ENCODE measurements at regions not wholly inside any gene's neighbourhood (a gene's known extent, or its start where the extent isn't known, plus 50 kb on each side); places are given as distances from the start of the nearest gene placed in this dataset.

GRCh38 chr12:105741786-105742566 lies 396.8 kb downstream of the NUAK1 start:
- DNase-seq (ENCODE audit: low read depth): no peak
- in situ Hi-C loops (cut with HindIII; ENCODE audit: low pct_unique_long_range_greater_than_20kb, low sequenced_read_pairs): no loop called here

- in situ Hi-C loops (cut with HindIII; ENCODE audit: low pct_unique_long_range_greater_than_20kb, low sequenced_read_pairs): no loop called here
- DNase-seq (ENCODE audit: low read depth): no peak
Measured at GRCh38 chr12:105742567-105742874, 396.2 kb downstream of the NUAK1 start.

- in situ Hi-C loops (cut with HindIII; ENCODE audit: low pct_unique_long_range_greater_than_20kb, low sequenced_read_pairs): no loop called here
- no peak for DNase-seq (ENCODE audit: low read depth)
Measured at GRCh38 chr12:105744371-105745058, 394.2 kb downstream of the NUAK1 start.

GRCh38 chr12:105745811-105746210 lies 392.9 kb downstream of the NUAK1 start:
- in situ Hi-C loops (cut with HindIII; ENCODE audit: low pct_unique_long_range_greater_than_20kb, low sequenced_read_pairs): no loop called here

GRCh38 chr12:105748806-105749600 lies 389.8 kb downstream of the NUAK1 start:
- DNase-seq (ENCODE audit: low read depth): no peak
- in situ Hi-C loops (cut with HindIII; ENCODE audit: low pct_unique_long_range_greater_than_20kb, low sequenced_read_pairs): no loop called here

More at GRCh38 chr12:105745811-105746210, 392.9 kb downstream of the NUAK1 start:
- DNase-seq (ENCODE audit: low read depth): no peak

- in situ Hi-C loops (cut with HindIII; ENCODE audit: low pct_unique_long_range_greater_than_20kb, low sequenced_read_pairs): no loop called here
- no peak for DNase-seq (ENCODE audit: low read depth)
Measured at GRCh38 chr12:105750096-105750495, 388.7 kb downstream of the NUAK1 start.

GRCh38 chr12:105754313-105754712 lies 384.4 kb downstream of the NUAK1 start:
- in situ Hi-C loops (cut with HindIII; ENCODE audit: low pct_unique_long_range_greater_than_20kb, low sequenced_read_pairs): no loop called here
- DNase-seq (ENCODE audit: low read depth): no peak

GRCh38 chr12:105756961-105757360 lies 381.8 kb downstream of the NUAK1 start:
- DNase-seq (ENCODE audit: low read depth): no peak
- in situ Hi-C loops (cut with HindIII; ENCODE audit: low pct_unique_long_range_greater_than_20kb, low sequenced_read_pairs): no loop called here

GRCh38 chr12:105759149-105759548 lies 379.6 kb downstream of the NUAK1 start:
- DNase-seq (ENCODE audit: low read depth): no peak
- in situ Hi-C loops (cut with HindIII; ENCODE audit: low pct_unique_long_range_greater_than_20kb, low sequenced_read_pairs): no loop called here

- in situ Hi-C loops (cut with HindIII; ENCODE audit: low pct_unique_long_range_greater_than_20kb, low sequenced_read_pairs): no loop called here
- no peak for DNase-seq (ENCODE audit: low read depth)
Measured at GRCh38 chr12:105761075-105761474, 377.7 kb downstream of the NUAK1 start.

- in situ Hi-C loops (cut with HindIII; ENCODE audit: low pct_unique_long_range_greater_than_20kb, low sequenced_read_pairs): no loop called here
Measured at GRCh38 chr12:105764216-105764835, 374.4 kb downstream of the NUAK1 start.

GRCh38 chr12:105765053-105766014 lies 373.4 kb downstream of the NUAK1 start:
- DNase-seq (ENCODE audit: low read depth): no peak
- in situ Hi-C loops (cut with HindIII; ENCODE audit: low pct_unique_long_range_greater_than_20kb, low sequenced_read_pairs): no loop called here

More at GRCh38 chr12:105764216-105764835, 374.4 kb downstream of the NUAK1 start:
- DNase-seq (ENCODE audit: low read depth): no peak

- in situ Hi-C loops (cut with HindIII; ENCODE audit: low pct_unique_long_range_greater_than_20kb, low sequenced_read_pairs): no loop called here
- no peak for DNase-seq (ENCODE audit: low read depth)
Measured at GRCh38 chr12:105766029-105766428, 372.7 kb downstream of the NUAK1 start.

- DNase-seq (ENCODE audit: low read depth): no peak
- in situ Hi-C loops (cut with HindIII; ENCODE audit: low pct_unique_long_range_greater_than_20kb, low sequenced_read_pairs): no loop called here
Measured at GRCh38 chr12:105769486-105769885, 369.3 kb downstream of the NUAK1 start.

GRCh38 chr12:105773471-105773870 lies 365.3 kb downstream of the NUAK1 start:
- DNase-seq (ENCODE audit: low read depth): no peak
- in situ Hi-C loops (cut with HindIII; ENCODE audit: low pct_unique_long_range_greater_than_20kb, low sequenced_read_pairs): no loop called here

- in situ Hi-C loops (cut with HindIII; ENCODE audit: low pct_unique_long_range_greater_than_20kb, low sequenced_read_pairs): no loop called here
- DNase-seq (ENCODE audit: low read depth): no peak
Measured at GRCh38 chr12:105774037-105774436, 364.7 kb downstream of the NUAK1 start.

GRCh38 chr12:105775343-105775742 lies 363.4 kb downstream of the NUAK1 start:
- in situ Hi-C loops (cut with HindIII; ENCODE audit: low pct_unique_long_range_greater_than_20kb, low sequenced_read_pairs): no loop called here
- DNase-seq (ENCODE audit: low read depth): peak; percentile 38

All from Caki2 (cell line).